ENCODE measurements at regions not wholly inside any gene's neighbourhood (a gene's known extent, or its start where the extent isn't known, plus 50 kb on each side); places are given as distances from the start of the nearest gene placed in this dataset.

DNA sequence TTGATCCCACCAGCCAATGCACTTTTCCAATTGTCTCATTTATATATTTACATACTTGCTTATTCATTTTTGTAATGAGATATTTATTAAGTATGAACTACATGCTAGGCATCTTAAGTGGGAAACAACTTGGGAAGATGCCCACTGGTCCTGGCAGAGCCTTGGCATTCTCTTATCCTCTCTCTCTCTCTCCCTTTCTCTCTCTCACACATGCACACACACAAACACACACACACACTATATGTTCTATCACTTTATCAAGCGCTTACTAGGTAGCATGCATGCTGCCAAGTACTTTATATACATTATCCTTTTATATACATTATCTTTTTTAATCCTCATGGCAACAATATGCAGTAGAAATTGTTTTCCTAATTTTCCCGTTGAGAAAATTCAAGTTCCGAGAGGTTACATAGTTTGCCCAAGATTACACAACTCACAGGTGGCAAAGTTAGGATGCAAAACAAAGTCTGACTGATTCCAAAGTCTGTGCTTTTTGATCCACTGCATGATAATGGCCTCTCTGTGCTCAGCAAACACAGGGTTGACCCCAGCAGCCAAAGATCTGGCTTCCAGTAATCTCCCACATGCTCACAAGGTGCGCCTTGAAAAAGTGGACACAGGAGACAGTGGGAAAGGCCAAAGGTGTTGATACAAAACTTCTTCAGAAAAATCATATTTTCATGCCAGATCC, 173.1 kb upstream of the KLF3 start:
- TF ChIP-seq, protein P1, sequence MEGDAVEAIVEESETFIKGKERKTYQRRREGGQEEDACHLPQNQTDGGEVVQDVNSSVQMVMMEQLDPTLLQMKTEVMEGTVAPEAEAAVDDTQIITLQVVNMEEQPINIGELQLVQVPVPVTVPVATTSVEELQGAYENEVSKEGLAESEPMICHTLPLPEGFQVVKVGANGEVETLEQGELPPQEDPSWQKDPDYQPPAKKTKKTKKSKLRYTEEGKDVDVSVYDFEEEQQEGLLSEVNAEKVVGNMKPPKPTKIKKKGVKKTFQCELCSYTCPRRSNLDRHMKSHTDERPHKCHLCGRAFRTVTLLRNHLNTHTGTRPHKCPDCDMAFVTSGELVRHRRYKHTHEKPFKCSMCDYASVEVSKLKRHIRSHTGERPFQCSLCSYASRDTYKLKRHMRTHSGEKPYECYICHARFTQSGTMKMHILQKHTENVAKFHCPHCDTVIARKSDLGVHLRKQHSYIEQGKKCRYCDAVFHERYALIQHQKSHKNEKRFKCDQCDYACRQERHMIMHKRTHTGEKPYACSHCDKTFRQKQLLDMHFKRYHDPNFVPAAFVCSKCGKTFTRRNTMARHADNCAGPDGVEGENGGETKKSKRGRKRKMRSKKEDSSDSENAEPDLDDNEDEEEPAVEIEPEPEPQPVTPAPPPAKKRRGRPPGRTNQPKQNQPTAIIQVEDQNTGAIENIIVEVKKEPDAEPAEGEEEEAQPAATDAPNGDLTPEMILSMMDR (IDR thresholded peaks at IDR 0.05 in 8 of 11, conservative IDR thresholded peaks at IDR 0.05 in 3 of 11): no peak
- no peak for TF ChIP-seq POLR2A (IDR thresholded peaks at IDR 0.05)

All from spleen (tissue), 7 donors.